GM12872 (cell line): ENCODE measurements at regions not wholly inside any gene's neighbourhood (a gene's known extent, or its start where the extent isn't known, plus 50 kb on each side); places are given as distances from the start of the nearest gene placed in this dataset.

ENCODE experiments used
- CTCF ChIP-seq: IDR thresholded peaks from 3 replicates; pipeline ENCODE4 v1.5.1; 2011; ENCODE audit warnings: low read depth, mild to moderate bottlenecking, low read length, moderate library complexity; ENCODE audit not compliant: insufficient read depth

DNA sequence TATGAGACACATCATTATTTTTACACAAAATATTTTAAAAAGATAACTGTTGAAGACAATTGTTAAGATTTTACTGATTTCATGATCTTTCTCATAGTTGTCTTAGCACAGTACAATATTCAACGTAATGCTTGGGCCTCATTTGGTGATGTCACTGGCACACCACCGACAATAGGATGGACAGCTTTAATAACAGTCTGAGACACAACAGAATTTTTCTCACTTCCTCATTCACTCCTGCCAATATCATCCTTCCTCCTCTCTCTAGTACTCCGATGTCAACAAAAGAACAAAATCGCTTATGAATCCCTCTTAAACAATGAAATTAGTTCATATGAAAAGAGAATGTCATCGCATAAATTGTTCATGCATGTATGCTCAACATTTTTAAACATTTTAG, 461.9 kb upstream of the CDH7 start:
- no peak for TF ChIP-seq CTCF

GRCh38 chr18:65287652-65288051, 463.2 kb upstream of the CDH7 start:
- no peak for TF ChIP-seq CTCF

DNA sequence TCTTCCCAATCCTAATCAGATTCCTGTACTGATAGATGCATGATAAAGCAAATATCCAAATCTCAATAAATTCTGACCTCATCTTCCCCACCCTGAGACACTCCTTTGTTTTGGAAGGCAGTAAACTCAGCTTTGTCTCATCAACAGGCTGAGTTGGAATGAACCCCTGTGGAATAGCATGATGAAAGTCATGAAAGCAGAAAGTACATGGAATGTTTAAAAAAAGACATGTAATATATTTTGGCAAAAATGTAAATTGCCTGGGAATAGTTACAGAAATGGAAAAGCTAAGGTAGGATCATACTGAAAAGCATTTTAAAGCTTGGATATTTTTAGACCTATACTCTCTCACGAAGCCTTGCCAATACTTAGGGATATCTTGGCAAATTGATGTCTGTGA, 468.7 kb upstream of the CDH7 start:
- no peak for TF ChIP-seq CTCF

DNA sequence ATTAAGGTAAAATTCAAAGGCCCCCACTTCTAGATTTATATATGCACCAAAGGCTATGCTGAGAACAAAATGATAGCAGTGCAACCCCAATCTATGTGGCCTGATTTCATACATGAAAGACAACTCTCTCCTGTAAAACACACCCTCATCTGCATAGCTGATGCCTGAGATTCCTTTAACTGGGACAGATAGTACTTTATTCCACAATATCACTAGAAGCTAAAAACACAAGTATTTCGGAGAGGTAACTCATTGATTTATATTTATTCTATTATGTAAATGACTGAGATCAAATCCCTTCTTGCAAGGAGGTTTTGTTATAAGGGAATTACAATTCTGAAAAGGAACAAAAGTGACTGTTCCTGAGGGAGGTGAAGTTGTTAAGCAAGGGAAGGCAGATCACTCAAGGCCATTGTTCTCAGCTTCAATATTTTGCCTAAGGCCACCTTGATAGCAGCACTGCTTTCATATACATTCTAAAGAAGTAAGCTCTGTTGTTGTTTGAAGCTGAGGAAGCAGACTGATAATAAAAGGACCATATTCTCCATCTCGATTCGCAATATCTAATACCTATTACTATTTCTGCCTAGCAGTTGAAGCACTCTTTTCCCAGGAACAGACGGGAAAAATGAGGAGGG, 471.0 kb upstream of the CDH7 start:
- TF ChIP-seq CTCF = no peak

DNA sequence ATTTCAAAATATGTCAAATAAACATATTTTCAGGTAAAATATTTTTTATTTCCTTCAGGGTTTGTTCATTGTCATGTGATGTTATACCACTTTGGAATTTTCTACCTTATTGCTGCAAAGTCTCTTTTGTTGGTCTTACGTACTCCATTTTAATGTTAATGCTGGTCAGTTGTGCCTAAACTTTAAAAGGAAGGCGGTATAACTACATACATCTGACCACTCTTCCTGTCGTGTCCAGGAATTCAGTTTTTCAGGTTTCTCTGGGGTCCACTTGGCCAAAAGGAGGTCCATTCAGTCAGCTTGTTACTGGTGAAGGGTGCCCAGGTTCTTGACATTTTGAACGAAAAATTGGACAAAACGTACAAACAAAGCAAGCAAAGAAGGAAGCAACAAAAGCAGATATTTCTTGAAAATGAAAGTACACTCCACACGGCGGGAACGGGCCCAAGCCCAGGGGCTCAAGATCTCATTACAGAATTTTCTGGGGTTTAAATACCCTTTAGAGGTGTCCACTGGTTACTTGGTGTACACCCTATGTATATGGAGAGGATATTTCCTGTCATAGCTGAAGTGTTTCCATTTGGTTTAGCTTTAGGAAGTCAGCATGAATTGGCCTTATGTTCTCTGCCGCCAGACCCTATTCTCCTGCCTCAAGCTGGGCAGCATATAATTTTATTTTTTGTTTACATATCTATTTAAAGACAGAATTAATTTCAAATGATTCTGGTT, 471.7 kb upstream of the CDH7 start:
- no peak for TF ChIP-seq CTCF

DNA sequence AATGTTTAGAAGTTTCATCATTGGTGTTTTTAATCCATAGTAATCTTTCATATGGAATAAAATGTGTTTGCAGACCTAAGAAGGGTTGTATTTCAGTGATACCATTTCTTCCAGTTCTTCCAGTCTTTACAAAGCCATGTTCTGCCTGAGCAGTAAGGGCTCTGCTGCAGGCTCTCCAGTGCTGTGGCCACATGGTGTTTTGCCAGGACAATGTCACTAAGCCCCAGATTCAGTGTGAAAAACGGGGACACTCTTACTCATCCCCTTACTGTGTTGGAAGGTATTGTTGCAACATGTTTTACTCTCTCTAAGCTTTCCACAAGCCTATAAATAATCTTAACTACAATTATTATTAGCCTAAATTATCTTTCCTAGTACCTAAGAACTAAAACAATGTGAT, 481.4 kb upstream of the CDH7 start:
- no peak for TF ChIP-seq CTCF

GRCh38 chr18:65265761-65266160, 485.1 kb upstream of the CDH7 start:
- no peak for TF ChIP-seq CTCF
